HG02884 (cell line): ENCODE measurements at regions not wholly inside any gene's neighbourhood (a gene's known extent, or its start where the extent isn't known, plus 50 kb on each side); places are given as distances from the start of the nearest gene placed in this dataset.

Source experiments
- ATAC-seq: cut with Tn5 transposase; IDR thresholded peaks from one replicate; pipeline ENCODE4 v1.9.1; 2021; ENCODE audit warnings: mild to moderate bottlenecking, moderate library complexity; ENCODE audit not compliant: unreplicated experiment

DNA sequence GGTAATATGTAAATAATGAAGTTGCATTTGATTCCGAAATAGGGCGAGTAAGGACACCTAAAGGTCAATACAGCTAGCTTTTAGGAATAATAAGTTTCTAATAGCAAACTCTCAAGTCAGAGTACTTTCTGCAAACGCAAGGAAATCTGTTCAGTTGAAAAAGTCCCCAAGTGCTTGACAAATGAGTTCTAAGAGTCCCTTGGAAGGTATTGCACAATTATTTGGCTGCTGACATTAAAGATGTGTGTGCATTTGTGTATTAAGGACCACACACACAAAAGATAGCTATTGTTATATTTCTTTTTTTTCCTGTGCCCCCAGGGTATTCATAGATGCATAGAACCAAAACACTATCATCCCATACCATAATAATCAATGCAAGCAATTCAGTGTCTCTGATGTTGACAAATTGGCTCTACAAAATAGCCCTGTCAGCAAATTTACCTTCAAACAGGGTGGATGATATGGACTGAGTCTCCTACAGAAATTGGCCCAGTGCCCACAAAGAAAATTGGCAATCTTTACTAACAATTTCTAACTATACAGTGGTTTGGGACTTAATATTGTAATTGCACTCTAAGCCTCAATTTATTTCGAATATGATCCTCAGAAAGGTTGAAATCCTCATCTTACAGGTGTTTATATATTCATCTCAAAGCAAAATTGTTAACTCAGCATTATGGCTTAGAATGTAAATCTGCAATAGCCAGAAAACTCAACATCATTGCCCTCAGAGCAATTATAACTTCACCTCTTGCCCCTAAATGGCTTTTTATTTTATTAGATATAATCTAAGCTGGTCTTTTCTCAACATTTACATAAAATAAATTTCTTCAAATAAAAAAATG is 827.2 kb downstream of the MAT2B start:
- no peak for ATAC-seq

DNA sequence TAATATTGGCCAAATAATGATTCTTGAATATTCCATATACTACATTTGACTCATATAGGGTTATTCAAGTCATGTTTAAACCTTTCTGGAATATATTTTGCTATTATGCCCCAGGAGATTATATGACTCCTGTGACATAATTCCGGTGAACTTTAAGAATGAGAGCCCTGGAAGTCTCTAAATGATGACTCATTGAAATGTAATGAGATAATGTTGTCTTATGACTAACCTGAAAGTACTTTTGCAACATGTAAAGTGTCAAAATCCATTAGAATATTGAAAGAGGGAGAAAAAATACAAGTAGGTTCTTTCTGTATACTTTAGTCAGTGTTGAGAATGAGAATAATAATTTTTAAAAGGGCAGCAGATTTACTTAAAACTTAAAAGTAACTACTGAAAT is 830.4 kb downstream of the MAT2B start:
- ATAC-seq, result no peak

DNA sequence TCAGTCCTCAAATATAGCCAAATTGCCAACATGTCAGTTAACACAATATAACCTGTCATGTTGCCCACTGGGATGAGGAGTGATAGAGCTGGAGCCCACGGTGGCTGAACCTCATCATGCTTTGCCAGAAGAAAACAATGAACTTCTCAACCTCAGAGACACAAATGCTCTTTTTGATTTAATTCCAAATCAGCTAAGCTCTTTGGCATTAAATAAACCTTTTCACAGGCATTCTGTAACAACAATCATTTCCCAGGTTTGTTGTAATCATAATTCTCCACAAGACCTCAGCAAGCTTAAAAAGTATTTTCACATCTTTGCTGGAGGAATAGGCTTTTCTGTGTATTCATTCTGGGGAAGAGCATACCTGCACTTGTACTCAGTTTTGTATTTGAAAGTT is 830.9 kb downstream of the MAT2B start:
- no peak for ATAC-seq

GRCh38 chr5:164336906-164337305 is 831.5 kb downstream of the MAT2B start:
- ATAC-seq, result no peak

DNA sequence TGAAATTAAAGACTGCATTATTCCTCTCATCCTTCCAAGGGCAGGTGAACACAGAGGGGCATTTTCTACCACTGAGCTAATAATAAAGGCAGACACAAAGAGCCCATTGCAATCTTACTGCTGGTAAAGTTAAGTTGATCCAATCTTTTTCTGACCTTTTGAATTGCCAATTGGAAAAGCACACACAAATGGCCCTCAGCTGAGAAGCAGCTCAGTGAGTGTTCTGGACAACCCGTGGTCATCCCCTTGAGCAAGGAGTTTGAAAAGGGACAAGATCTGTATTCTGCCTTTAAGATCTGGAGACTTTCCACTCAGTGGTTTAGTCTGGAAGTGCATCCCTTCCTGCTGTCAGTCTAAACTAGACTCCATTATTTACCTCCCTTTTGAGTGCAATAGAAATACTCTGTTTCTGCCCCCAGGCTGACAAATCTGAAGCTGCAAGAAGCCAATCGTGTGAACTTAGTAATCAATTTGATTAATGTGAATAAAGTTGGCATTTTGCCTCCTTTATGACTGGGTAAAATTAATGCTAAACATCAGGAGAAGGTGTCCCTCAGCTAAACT is 835.7 kb downstream of the MAT2B start:
- no peak for ATAC-seq

DNA sequence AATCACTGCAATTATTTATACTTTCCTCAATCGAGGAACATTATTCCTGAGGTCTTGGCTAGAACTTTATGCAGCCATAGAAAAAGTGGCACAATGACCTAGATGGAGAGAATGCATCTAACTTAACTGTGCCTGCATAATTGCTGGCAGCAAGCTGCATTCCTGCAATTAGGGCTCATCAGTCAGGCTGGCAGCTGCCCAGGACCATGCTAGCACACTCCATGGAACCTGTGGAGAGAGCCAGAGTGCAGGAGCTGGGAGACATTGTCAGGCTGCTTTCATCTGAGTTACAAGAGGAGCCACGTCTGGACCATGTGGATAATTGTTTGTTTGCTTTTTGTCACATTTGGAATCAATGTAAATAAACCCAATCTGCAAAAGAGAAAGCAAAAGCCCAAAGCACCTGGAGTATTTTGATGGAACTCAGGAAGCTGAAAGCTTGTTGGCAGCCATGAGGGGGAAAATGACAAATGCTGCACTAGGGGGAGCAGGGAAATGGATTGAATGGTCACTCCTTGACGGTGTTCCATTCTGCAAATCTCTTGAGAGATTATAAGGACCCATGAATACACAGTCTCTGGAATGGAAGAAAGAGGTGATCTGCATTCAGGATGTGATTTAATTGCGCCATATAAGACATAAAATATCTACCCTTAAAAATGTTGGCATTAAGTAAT is 839.9 kb downstream of the MAT2B start:
- no peak for ATAC-seq

DNA sequence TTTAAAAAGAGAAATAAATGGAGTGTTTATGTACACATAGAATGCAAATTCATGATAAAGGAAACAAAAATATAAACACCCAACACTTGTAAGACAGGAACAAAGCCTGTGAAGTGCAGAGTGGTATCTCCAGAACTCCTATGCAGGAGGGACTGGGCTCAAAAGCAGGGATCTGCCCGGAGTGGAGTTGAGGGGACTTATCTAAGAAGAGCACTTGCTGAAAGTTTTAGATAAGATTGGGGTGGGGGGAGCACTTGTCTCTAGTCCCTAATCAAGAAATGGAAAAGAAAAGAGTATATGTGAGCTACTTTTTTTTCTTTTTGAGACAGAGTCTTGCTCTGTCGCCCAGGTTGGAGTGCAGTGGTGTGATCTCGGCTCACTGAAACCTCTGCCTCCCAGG is 840.4 kb downstream of the MAT2B start:
- ATAC-seq, result no peak

GRCh38 chr5:164346785-164347630 is 841.6 kb downstream of the MAT2B start:
- no peak for ATAC-seq

DNA sequence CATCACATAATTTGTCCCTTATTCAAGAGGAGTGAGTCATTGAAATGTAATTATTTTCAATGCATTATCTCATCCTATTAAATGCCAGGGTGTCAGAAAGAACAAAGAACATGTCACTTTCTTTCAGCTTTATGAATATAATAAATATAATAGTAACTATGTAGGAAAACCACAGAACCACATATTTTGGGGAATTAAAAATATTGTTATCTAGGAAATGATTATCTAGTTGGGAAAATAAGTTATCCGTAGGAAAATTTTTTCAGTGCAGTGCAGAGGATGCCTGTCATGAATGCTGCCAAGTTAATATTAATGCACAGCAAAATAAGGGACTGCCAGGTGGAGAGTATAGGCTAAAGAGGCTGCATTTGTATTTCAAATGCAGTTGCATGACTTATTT is 844.8 kb downstream of the MAT2B start:
- ATAC-seq, result no peak

- no peak for ATAC-seq
These were observed 845.9 kb downstream of the MAT2B start for GRCh38 chr5:164351245-164351834.

DNA sequence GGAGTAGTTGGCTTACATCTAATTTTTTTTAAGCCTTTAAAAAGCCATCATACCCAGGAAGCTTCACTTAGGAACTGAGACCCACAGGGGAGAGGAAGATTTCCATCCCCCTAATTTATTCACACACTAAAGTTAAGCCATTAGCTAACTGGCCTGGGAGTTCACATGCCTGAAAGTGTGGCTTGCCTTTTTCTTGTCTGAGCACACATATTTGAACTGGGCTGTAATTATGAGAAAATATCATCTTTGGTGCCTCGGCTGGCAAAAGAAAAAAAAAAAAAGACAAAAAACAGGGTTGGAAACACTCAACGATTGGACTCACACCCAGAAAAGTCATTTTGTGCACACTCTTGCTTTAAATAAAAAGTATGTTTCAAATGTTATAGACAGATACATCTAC is 847.3 kb downstream of the MAT2B start:
- no peak for ATAC-seq

GRCh38 chr5:164353155-164353554 is 847.7 kb downstream of the MAT2B start:
- ATAC-seq, result no peak

DNA sequence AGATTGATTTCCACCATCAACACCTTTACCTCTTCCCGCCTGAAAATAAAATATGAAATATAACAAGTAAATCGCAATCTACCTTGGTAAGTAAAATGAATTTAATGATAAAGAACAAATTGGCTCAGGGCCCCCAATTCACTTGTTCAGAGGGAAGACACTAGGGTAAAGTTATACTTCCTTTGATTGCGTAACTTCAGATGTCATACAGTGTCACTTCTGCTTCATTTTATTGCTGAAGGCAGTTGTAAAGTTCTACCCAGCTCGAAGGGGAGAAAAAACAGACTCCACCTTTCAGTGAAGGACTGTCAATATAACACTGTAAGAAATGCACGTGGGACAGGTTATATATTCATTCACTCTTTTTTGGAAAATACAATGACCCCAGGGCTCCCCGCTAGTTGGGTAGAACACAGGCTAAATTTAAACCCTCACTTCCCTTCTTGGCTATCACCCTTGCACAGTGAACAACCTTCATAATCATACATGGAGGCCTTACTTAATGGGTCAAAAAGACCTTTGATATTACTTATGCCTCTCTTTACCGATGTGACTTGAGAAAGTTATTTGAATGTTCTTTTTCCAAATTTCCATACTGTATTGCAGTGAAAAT is 848.8 kb downstream of the MAT2B start:
- ATAC-seq, result no peak

DNA sequence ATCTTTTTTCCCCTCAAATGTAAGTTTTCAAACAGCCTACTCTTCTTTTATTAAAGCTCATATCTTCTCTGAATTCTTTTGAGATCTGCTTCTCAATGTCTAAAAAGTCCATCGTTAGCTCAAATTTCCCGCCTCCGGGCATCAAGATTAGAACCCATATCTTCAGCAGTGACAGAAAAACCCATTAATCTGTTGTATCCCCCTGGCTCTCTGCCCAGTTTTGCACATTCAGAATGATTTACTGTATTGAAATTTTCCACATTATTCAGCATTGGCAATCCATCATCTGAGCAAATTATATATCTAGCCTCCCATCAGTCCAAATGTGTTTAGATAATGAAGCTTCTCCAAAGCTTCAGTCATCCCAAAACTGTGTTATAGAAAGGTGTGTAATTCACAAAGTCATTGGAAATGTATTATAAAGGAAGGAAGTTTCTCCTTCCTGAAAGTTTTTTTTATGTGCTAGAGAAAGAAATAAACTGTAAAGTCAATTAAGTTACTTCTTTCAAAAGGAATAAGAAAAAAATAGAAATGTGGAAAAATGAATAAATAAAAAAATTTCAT is 849.9 kb downstream of the MAT2B start:
- no peak for ATAC-seq

GRCh38 chr5:164356790-164357189 is 851.4 kb downstream of the MAT2B start:
- no peak for ATAC-seq

DNA sequence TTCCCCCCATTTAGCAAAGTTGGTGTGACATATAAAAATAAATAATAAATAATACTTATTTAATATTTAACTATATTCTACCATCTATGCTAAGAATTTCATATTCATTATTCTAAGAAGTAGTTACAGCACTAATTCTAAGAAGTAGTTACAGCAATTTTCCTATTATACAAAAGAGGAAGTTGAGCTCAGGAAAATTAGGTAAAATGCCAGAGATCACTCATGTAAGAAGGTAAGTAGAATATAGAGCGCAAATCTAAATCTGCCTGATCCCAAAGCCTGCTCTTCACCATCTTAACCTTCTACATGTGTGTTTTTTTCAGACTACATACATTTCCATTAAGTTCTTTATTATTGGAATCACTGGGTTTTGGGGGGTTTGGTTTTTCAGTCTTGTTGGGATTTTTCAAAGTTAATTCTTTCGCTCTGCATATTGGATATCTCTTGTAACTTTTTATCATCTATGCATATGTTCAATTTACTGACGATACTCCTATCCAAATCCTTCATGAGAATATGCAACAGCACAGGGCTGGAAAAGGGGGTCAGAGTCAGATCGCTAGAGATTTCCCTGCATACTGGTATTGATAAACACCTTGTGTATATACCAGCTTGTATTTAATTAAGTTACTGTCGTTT is 852.1 kb downstream of the MAT2B start:
- no peak for ATAC-seq

DNA sequence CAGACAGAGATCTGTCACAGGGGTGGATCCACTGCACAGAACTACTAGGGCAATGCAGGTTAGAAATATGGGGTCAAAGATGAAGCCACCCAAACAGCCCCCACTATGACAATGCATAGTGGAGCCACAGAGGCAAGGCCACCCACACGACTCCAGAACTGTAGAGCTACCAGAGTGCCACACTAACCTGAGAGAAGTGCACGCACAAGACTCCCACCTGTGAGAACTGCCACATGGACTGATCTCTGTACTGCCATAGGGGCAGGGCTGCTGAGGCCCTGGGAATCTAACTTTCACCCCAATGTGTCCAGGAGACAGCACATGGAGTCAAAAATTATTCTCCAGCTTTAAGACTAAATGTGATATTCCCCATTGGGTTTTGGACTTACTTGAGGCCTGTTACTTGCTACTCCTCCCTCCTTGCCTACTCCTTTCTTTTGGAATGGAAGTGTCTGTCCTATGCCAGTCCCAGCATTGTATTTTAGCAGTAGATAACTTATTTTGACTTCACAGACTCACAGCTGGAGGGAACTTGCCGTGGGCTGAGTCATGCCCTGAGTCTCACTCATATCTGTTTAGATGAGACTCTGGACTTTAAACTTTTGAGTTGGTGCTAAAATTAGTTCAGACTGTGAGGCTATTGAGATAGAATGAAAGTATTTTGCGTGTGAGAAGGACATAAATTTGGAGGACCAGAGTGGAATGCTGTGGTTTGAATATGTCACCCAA is 853.3 kb downstream of the MAT2B start:
- no peak for ATAC-seq

GRCh38 chr5:164359260-164360255 is 854.1 kb downstream of the MAT2B start:
- ATAC-seq, result no peak
